ENCODE measurements at regions not wholly inside any gene's neighbourhood (a gene's known extent, or its start where the extent isn't known, plus 50 kb on each side); places are given as distances from the start of the nearest gene placed in this dataset.

- Histone ChIP-seq H3K9me3 (ENCODE audit: control insufficient read depth, insufficient read depth, low read length) (no peaks in the 10 kb centered on the region), H3K4me3 (ENCODE audit: low read length) (no peak overlapping the region), H3K4me2 (ENCODE audit: low read length) (no peak overlapping the region), H3K27ac (ENCODE audit: low read depth, low read length) (no peak overlapping the region), H3K4me1 (ENCODE audit: control insufficient read depth, low read length) (no peaks in the 10 kb centered on the region), H3F3A (ENCODE audit: control insufficient read depth, insufficient read depth) (no peaks in the 10 kb centered on the region), H3K36me3 (ENCODE audit: control insufficient read depth, low read length) (no peaks in the 10 kb centered on the region), H3K9me2 (replicated peaks; ENCODE audit: control insufficient read depth, low read length) (no peaks in the 10 kb centered on the region), H3K27me3 (ENCODE audit: control insufficient read depth, low read length) (peaks cover 3% of the 10 kb centered on the region; the same call in 1 of the 2 replicates), H4K20me1 (ENCODE audit: control insufficient read depth, insufficient read depth, low read depth, low read length) (no peaks in the 10 kb centered on the region), H3K79me2 (ENCODE audit: control insufficient read depth, low read length) (no peaks in the 10 kb centered on the region)
- no peak for TF ChIP-seq CTCF (IDR thresholded peaks at IDR 0.05; ENCODE audit: low read depth, low read length, poor library complexity, severe bottlenecking)
- TF ChIP-seq EZH2phosphoT487 (IDR thresholded peaks at IDR 0.05; ENCODE audit: borderline replicate concordance, low read length), result no peak
These were observed 277.9 kb downstream of the RBM26 start for GRCh38 chr13:79128158-79128557.

DNA sequence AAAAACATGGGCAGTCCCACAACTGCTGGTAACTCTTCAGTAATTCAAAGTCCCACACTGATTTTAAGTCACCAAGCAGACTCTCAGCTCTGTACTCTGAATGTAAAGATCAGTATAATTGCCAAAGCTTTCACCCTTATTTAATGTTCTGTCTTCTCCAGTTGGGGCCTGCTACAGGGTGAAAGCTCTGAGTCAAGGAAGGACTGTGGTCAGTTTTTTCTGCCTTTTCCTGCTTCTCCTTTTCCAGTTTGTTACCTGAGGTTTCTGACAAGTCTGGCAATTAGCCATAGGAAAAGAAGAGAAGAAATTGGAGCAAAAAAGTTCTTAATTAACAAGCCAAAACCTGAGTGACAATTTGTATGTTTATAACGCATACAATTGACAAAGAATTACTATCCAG is 279.3 kb downstream of the RBM26 start:
- Histone ChIP-seq H3F3A (ENCODE audit: control insufficient read depth, insufficient read depth) (no peaks in the 10 kb centered on the region), H3K27me3 (ENCODE audit: control insufficient read depth, low read length) (no peaks in the 10 kb centered on the region), H3K79me2 (ENCODE audit: control insufficient read depth, low read length) (no peaks in the 10 kb centered on the region), H3K4me3 (ENCODE audit: low read length) (no peak overlapping the region), H3K4me1 (ENCODE audit: control insufficient read depth, low read length) (no peaks in the 10 kb centered on the region), H3K4me2 (ENCODE audit: low read length) (no peak overlapping the region), H3K9me2 (replicated peaks; ENCODE audit: control insufficient read depth, low read length) (no peaks in the 10 kb centered on the region), H3K9me3 (ENCODE audit: control insufficient read depth, insufficient read depth, low read length) (no peaks in the 10 kb centered on the region), H4K20me1 (ENCODE audit: control insufficient read depth, insufficient read depth, low read depth, low read length) (no peaks in the 10 kb centered on the region), H3K27ac (ENCODE audit: low read depth, low read length) (no peak overlapping the region), H3K36me3 (ENCODE audit: control insufficient read depth, low read length) (no peaks in the 10 kb centered on the region)
- no peak for TF ChIP-seq CTCF (IDR thresholded peaks at IDR 0.05; ENCODE audit: low read depth, low read length, poor library complexity, severe bottlenecking)

GRCh38 chr13:79124183-79124582 is 281.9 kb downstream of the RBM26 start:
- Histone ChIP-seq H3K4me1 (ENCODE audit: control insufficient read depth, low read length) (no peaks in the 10 kb centered on the region), H3K4me2 (ENCODE audit: low read length) (no peak overlapping the region), H3K27ac (ENCODE audit: low read depth, low read length) (no peak overlapping the region), H3K79me2 (ENCODE audit: control insufficient read depth, low read length) (no peaks in the 10 kb centered on the region), H3K27me3 (ENCODE audit: control insufficient read depth, low read length) (no peaks in the 10 kb centered on the region), H3F3A (ENCODE audit: control insufficient read depth, insufficient read depth) (no peaks in the 10 kb centered on the region), H3K9me2 (replicated peaks; ENCODE audit: control insufficient read depth, low read length) (no peaks in the 10 kb centered on the region), H3K36me3 (ENCODE audit: control insufficient read depth, low read length) (no peaks in the 10 kb centered on the region), H3K9me3 (ENCODE audit: control insufficient read depth, insufficient read depth, low read length) (no peaks in the 10 kb centered on the region), H3K4me3 (ENCODE audit: low read length) (no peak overlapping the region), H4K20me1 (ENCODE audit: control insufficient read depth, insufficient read depth, low read depth, low read length) (no peaks in the 10 kb centered on the region)
- TF ChIP-seq EZH2phosphoT487 (IDR thresholded peaks at IDR 0.05; ENCODE audit: borderline replicate concordance, low read length) (no peak), CTCF (IDR thresholded peaks at IDR 0.05; ENCODE audit: low read depth, low read length, poor library complexity, severe bottlenecking) (no peak)

DNA sequence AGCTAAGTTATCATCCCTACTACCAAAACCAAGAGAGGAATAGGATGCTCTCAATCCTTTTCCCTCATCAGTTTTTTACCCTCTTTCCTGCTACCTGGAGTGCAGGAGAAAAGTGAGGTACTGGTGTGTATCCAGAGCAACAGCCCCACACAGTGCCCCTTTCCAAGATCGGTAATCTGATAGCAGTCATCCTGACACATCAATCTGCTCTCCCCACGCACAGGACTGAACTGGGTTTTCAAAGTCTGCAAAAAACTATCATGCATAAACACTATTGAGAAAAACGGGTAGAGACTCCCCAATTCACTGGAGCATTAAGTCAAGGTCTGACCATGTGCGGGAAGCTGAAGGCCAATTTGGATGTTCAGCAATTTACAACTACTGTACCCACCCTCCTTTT is 284.8 kb downstream of the RBM26 start:
- no peaks in the 10 kb centered on the region for H3K4me1 ChIP-seq (ENCODE audit: control insufficient read depth, low read length)
- no peaks in the 10 kb centered on the region for H3K9me2 ChIP-seq (replicated peaks; ENCODE audit: control insufficient read depth, low read length)
- H3K36me3 ChIP-seq (ENCODE audit: control insufficient read depth, low read length), result no peaks in the 10 kb centered on the region
- no peaks in the 10 kb centered on the region for H3K79me2 ChIP-seq (ENCODE audit: control insufficient read depth, low read length)
- H3F3A ChIP-seq (ENCODE audit: control insufficient read depth, insufficient read depth), result no peaks in the 10 kb centered on the region
- no peak overlapping the region for H3K4me3 ChIP-seq (ENCODE audit: low read length)
- no peaks in the 10 kb centered on the region for H3K27me3 ChIP-seq (ENCODE audit: control insufficient read depth, low read length)
- no peak overlapping the region for H3K4me2 ChIP-seq (ENCODE audit: low read length)
- no peak for TF ChIP-seq EZH2phosphoT487 (IDR thresholded peaks at IDR 0.05; ENCODE audit: borderline replicate concordance, low read length)
- no peak overlapping the region for H3K27ac ChIP-seq (ENCODE audit: low read depth, low read length)
- H4K20me1 ChIP-seq (ENCODE audit: control insufficient read depth, insufficient read depth, low read depth, low read length), result no peaks in the 10 kb centered on the region
- no peaks in the 10 kb centered on the region for H3K9me3 ChIP-seq (ENCODE audit: control insufficient read depth, insufficient read depth, low read length)
